Fibroblast of pulmonary artery (primary cell): ENCODE measurements at regions not wholly inside any gene's neighbourhood (a gene's known extent, or its start where the extent isn't known, plus 50 kb on each side); places are given as distances from the start of the nearest gene placed in this dataset.

Source experiments
- DNase-seq: peaks from one replicate; pipeline ENCODE4 v3.0.0-alpha.2; 2010; ENCODE audit warnings: low read depth
- H3K4me3 ChIP-seq: replicated peaks from 2 replicates; pipeline ENCODE4 v1.5.1; 2011; ENCODE audit warnings: low read depth, mild to moderate bottlenecking, control low read depth, low read length, moderate library complexity
- TF ChIP-seq, protein P1 (sequence below): IDR thresholded peaks from 2 replicates; pipeline ENCODE4 v1.5.1; 2011; ENCODE audit warnings: mild to moderate bottlenecking, control low read depth, low read length, inconsistent platforms; ENCODE audit errors: missing control alignments

DNA sequence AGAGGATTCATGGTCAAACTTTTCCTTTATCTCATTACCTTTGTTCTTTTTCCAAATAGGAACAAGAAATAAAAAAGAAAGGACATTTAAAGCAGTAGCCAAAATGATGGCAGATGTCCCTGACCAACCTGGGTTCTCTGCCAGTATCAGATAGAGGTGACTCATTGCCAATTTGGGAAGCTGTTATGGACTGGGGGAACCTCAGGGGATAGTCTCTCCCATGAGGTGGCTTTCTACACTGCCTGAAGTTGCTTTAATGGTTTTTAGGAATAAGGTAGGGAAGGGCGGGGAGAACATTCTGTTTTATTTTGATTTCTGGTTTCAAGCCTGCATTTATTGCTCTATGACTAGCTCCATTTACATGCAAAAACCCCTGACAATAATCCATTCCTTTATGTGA lies 457.9 kb upstream of the TPK1 start:
- DNase-seq, result no peak
- TF ChIP-seq, protein P1, sequence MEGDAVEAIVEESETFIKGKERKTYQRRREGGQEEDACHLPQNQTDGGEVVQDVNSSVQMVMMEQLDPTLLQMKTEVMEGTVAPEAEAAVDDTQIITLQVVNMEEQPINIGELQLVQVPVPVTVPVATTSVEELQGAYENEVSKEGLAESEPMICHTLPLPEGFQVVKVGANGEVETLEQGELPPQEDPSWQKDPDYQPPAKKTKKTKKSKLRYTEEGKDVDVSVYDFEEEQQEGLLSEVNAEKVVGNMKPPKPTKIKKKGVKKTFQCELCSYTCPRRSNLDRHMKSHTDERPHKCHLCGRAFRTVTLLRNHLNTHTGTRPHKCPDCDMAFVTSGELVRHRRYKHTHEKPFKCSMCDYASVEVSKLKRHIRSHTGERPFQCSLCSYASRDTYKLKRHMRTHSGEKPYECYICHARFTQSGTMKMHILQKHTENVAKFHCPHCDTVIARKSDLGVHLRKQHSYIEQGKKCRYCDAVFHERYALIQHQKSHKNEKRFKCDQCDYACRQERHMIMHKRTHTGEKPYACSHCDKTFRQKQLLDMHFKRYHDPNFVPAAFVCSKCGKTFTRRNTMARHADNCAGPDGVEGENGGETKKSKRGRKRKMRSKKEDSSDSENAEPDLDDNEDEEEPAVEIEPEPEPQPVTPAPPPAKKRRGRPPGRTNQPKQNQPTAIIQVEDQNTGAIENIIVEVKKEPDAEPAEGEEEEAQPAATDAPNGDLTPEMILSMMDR, result no peak
- no peak overlapping the region for H3K4me3 ChIP-seq

- H3K4me3 ChIP-seq, result no peak overlapping the region
- TF ChIP-seq, protein P1, result no peak
- DNase-seq, result no peak
Measured at GRCh38 chr7:145293228-145293701, 457.4 kb upstream of the TPK1 start.

- H3K4me3 ChIP-seq, result no peak overlapping the region
- TF ChIP-seq, protein P1, result no peak
- no peak for DNase-seq
Measured at GRCh38 chr7:145289384-145289783, 453.5 kb upstream of the TPK1 start.

DNA sequence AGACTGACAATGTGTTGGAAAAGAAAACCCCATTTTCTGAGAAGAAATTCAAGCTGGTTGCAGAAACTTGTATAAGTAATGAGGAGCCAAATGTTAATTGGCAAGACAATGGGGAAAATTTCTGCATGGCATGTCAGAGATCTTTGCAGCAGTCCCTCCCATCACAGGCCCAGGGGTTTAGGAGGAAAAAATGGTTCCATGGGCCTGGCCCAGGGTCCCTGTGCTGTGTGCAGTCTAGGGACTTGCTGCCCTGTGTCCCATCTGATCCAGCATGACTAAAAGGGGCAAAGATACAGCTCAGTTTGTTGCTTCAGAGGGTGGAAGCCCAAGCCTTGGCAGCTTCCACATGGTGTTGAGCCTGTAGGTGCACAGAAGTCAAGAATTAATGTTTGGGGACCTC lies 440.3 kb upstream of the TPK1 start:
- no peak for DNase-seq
- TF ChIP-seq, protein P1, result no peak
- H3K4me3 ChIP-seq, result no peak overlapping the region

DNA sequence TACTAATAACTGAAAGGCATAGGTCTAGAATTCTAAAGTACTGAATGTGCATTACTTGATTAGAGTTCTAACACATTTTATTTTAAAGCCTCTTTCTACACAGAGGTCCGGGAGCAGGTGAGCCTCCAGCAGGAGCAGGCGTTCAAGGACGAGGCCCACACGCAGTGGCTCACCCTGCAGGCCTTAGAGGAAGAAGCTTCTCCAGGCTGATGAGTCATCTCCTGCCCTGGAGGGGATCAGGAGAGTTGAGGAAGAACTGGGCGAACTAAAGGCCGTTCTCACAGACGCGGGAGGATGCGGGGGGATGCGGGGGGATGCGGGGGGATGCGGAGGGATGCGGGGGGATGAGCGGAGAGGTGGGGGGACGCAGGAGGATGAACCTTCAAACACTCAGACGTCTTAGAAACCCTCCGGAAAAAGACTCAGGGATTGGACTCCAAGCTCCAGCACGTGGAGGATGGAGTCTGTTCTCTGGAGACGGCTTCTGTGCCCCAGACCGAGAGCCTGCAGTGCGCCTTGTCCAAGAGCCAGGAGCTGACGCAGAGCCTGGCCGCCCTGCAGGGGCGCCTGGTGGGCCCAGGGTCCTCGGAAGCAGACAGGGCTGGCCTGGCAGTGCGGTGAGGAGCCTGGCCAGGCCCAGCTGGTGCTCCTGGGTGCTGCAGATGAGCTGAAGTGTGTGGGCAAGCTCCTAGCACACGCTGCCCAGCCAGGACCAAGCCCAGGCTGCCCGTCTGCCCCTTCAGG lies 433.7 kb upstream of the TPK1 start:
- H3K4me3 ChIP-seq, result no peak overlapping the region
- no peak for DNase-seq
- TF ChIP-seq, protein P1, result no peak

DNA sequence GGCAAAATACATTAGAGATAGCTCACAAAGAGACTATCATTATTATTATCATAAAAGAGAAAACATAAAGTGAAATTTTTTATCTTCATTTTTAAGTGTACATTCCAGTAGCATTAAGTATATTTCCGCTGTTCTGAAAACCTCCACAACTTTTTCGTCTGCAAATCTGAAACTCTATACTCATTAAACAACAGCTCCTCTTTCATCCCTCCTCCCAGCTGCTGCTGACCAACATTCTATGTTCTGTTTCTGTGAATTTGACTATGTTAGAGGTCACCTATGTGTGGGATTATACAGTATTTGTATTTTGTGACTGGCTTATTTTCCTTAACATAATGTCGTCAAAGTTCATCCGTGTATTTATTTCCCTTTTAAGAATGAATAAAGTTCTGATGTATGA lies 429.3 kb upstream of the TPK1 start:
- TF ChIP-seq, protein P1, result no peak
- DNase-seq, result no peak
- no peak overlapping the region for H3K4me3 ChIP-seq

GRCh38 chr7:145263886-145264285 lies 428.0 kb upstream of the TPK1 start:
- no peak overlapping the region for H3K4me3 ChIP-seq
- no peak for DNase-seq
- TF ChIP-seq, protein P1, result no peak
